ENCODE measurements at regions not wholly inside any gene's neighbourhood (a gene's known extent, or its start where the extent isn't known, plus 50 kb on each side); places are given as distances from the start of the nearest gene placed in this dataset.

GRCh38 chr10:36736311-36736710 lies 389.1 kb upstream of the ANKRD30A start:
- no peak for TF ChIP-seq POLR2A (IDR thresholded peaks at IDR 0.05; ENCODE audit: low read depth, low read length)
- no peak for TF ChIP-seq POLR2AphosphoS5 (IDR thresholded peaks at IDR 0.05; ENCODE audit: low read depth, low read length)
- TF ChIP-seq TAF1 (IDR thresholded peaks at IDR 0.05; ENCODE audit: low read depth, low read length) = no peak
- TF ChIP-seq PAX5 (IDR thresholded peaks at IDR 0.05; ENCODE audit: insufficient read depth, low read length, severe bottlenecking) = no peak
- TF ChIP-seq SPI1 (IDR thresholded peaks at IDR 0.05; ENCODE audit: low read depth, low read length) = no peak
- no peak for TF ChIP-seq POU2F2 (IDR thresholded peaks at IDR 0.05; ENCODE audit: low read depth, low read length)

All from GM12891 (cell line).